ENCODE measurements at regions not wholly inside any gene's neighbourhood (a gene's known extent, or its start where the extent isn't known, plus 50 kb on each side); places are given as distances from the start of the nearest gene placed in this dataset.

DNA sequence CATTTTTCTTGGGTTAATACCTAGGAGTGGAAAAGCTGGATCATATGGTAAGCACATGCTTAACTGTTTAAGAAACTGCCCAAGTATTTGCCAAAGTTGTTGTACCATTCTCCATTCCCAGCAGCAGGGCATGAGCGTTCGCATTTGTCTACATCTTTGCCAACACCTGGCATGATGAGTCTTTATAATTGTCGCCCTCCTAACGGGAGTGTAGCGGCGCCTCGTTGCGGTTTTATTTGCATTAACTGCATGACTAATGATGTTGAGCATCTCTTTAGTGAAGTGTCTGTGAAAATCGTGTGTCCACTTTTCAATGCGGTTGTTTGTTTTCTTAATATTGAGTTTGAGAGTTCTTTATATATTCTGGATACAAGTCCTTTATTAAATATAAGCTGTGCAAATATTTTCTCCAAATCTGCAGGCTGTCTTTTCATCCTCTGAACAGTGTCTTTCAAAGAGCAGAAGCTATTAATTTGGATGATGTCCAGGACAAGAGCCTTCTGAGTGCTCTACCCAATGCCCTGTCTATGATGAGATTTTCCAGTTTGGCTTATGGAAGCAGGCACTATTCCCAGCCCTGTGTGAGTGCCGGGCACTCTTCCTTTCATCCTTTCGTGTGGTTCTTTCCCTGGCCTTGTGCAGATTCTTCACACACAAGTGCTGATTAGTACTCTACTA lies 202.0 kb downstream of the FOXO1 start:
- H3K36me3 ChIP-seq = no peaks in the 10 kb centered on the region
- H3K4me3 ChIP-seq = no peak overlapping the region
- 89% methylated on average over 12 of the region's 12 CpGs for WGBS
- H3K4me1 ChIP-seq (replicated peaks) = no peaks in the 10 kb centered on the region
- DNase-seq (ENCODE audit: low spot score) = no peak
- intact Hi-C loops (cut with DNase I) = no loop called here
- no peaks in the 10 kb centered on the region for H3K27me3 ChIP-seq (replicated peaks; ENCODE audit: insufficient read depth)
- no peaks in the 10 kb centered on the region for H3K9me3 ChIP-seq
- TF ChIP-seq POLR2AphosphoS5 (IDR thresholded peaks at IDR 0.05) (no peak), POLR2A (IDR thresholded peaks at IDR 0.05) (no peak)
- TF ChIP-seq, protein P1, sequence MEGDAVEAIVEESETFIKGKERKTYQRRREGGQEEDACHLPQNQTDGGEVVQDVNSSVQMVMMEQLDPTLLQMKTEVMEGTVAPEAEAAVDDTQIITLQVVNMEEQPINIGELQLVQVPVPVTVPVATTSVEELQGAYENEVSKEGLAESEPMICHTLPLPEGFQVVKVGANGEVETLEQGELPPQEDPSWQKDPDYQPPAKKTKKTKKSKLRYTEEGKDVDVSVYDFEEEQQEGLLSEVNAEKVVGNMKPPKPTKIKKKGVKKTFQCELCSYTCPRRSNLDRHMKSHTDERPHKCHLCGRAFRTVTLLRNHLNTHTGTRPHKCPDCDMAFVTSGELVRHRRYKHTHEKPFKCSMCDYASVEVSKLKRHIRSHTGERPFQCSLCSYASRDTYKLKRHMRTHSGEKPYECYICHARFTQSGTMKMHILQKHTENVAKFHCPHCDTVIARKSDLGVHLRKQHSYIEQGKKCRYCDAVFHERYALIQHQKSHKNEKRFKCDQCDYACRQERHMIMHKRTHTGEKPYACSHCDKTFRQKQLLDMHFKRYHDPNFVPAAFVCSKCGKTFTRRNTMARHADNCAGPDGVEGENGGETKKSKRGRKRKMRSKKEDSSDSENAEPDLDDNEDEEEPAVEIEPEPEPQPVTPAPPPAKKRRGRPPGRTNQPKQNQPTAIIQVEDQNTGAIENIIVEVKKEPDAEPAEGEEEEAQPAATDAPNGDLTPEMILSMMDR (IDR thresholded peaks at IDR 0.05) = no peak
- H3K27ac ChIP-seq = no peak overlapping the region

DNA sequence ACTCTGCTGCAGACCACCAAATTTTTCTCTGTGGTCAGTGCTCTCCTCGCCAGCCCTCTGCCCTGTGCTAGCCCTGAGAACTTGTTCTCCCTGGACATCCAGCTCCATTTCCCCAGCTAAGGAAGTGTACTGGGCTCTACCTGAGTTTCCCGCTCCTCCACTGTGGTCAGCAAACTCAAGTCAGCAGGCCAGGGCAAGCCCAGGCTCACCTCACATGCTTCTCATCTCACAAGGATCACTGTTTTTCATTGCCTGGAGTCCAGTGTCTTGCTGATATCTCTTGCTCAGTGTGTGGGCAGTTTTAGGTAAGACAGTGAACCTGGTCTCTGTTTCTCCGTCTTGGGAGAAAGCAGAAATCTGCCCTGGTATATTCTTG lies 201.4 kb downstream of the FOXO1 start:
- Histone ChIP-seq H3K4me1 (replicated peaks) (no peaks in the 10 kb centered on the region), H3K27me3 (replicated peaks; ENCODE audit: insufficient read depth) (no peaks in the 10 kb centered on the region), H3K9me3 (no peaks in the 10 kb centered on the region), H3K27ac (no peak overlapping the region), H3K36me3 (no peaks in the 10 kb centered on the region), H3K4me3 (no peak overlapping the region)
- 93% methylated on average over 3 of the region's 3 CpGs for WGBS
- DNase-seq (ENCODE audit: low spot score) = no peak
- TF ChIP-seq POLR2A (IDR thresholded peaks at IDR 0.05) = no peak
- TF ChIP-seq POLR2AphosphoS5 (IDR thresholded peaks at IDR 0.05) = no peak
- TF ChIP-seq, protein P1 (IDR thresholded peaks at IDR 0.05) = no peak
- intact Hi-C loops (cut with DNase I) = no loop called here

DNA sequence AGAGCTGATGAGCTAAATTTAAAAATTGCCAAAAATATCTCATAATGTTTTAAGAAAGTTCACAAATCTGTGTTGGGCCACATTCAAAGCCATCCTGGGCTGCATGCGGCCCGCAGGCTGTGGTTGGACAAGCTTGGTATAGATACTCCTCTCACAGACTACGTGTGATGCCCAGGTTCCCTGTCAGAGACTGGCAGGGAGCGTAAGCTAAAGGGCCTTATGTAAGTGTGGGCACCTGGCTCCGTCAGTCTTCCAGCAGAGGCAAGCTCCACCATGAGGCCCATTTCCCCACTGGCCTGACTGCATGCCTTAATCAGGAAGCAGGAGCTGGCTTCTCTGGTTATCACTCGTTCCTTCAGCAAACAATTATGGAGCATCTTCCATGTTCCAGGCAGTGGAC lies 200.2 kb downstream of the FOXO1 start:
- Histone ChIP-seq H3K36me3 (no peaks in the 10 kb centered on the region), H3K4me1 (replicated peaks) (no peaks in the 10 kb centered on the region), H3K27me3 (replicated peaks; ENCODE audit: insufficient read depth) (no peaks in the 10 kb centered on the region), H3K4me3 (no peak overlapping the region), H3K27ac (no peak overlapping the region), H3K9me3 (no peaks in the 10 kb centered on the region)
- intact Hi-C loops (cut with DNase I) = no loop called here
- WGBS = 97% methylated on average over 6 of the region's 6 CpGs
- DNase-seq (ENCODE audit: low spot score) = no peak
- TF ChIP-seq POLR2A (IDR thresholded peaks at IDR 0.05) = no peak

DNA sequence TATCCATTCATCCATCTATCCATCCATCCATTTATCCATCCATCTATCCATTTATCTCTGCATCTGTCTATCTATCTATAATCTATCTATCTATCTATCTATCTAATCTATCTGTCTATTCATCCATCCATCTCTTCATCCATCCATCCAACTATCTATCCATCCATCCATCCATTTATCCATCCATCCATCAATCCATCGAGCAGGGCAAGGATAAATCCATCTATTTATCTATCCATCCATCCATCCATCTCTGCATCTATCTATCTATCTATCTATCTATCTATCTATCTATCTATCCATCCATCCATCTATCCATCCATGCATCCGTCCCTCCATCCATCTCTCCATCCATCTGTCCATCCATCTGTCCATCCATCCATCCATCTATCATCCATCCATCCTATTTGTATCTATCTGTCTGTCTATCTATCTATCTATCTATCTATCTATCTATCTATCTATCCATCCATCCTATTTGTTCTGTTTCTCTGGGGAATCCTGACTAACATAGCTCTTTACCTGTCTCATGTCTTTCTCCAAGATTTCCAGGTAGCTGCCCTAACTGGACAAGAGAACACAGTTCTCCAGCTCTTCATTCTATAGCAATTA lies 198.1 kb downstream of the FOXO1 start:
- WGBS = 96% methylated on average over 2 of the region's 2 CpGs
- intact Hi-C loops (cut with DNase I) = no loop called here
- TF ChIP-seq, protein P1 (IDR thresholded peaks at IDR 0.05) = no peak
- TF ChIP-seq POLR2AphosphoS5 (IDR thresholded peaks at IDR 0.05) (no peak), POLR2A (IDR thresholded peaks at IDR 0.05) (no peak)
- Histone ChIP-seq H3K27ac (no peak overlapping the region), H3K4me3 (no peak overlapping the region), H3K9me3 (no peaks in the 10 kb centered on the region), H3K36me3 (no peaks in the 10 kb centered on the region), H3K4me1 (replicated peaks) (no peaks in the 10 kb centered on the region), H3K27me3 (replicated peaks; ENCODE audit: insufficient read depth) (no peaks in the 10 kb centered on the region)
- DNase-seq (ENCODE audit: low spot score) = no peak

DNA sequence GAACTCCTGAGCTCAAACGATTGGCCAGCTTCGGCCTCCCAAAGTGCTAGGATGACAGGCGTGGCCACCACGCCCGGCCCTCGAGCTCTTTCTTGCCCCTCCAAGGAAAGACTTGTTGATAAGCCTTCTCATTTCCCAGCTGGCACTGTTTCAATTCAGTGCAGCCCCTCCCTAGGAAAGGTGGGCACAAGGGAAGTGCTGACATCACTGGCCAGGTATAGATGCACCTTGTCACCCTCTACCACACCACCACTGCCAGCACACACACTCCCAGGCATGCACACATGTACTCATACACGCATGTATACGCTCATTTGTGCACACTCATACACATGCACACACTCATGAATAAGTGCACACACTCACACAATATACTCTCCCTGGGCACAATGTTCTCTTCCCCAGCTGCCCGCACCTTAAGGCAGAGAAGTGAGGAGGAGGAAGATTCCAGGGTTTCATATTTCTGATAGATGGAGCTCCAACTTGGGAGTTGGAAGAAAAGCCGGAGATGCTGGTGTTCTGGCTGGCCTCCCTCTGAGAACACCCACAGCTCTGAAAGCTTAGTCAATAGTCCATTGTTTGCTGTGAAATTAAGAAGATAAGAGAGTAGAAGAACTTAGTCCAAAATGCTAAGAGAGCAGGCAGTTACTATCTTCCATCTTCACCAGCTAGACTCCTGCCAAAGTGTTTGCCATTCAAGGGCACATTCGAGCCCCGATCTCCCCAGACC lies 196.7 kb downstream of the FOXO1 start:
- WGBS = 67% methylated on average over 12 of the region's 12 CpGs

More for the DNA sequence above, 196.7 kb downstream of the FOXO1 start:
- no peak overlapping the region for H3K4me3 ChIP-seq
- no peak for DNase-seq (ENCODE audit: low spot score)
- no peaks in the 10 kb centered on the region for H3K27me3 ChIP-seq (replicated peaks; ENCODE audit: insufficient read depth)
- no peaks in the 10 kb centered on the region for H3K36me3 ChIP-seq
- no peaks in the 10 kb centered on the region for H3K4me1 ChIP-seq (replicated peaks)
- no peak overlapping the region for H3K27ac ChIP-seq
- intact Hi-C loops (cut with DNase I) = no loop called here
- H3K9me3 ChIP-seq = no peaks in the 10 kb centered on the region
- TF ChIP-seq, protein P1 (IDR thresholded peaks at IDR 0.05) = no peak
- TF ChIP-seq POLR2A (IDR thresholded peaks at IDR 0.05) (no peak), POLR2AphosphoS5 (IDR thresholded peaks at IDR 0.05) (no peak)
